GM12878 (cell line): ENCODE measurements at regions not wholly inside any gene's neighbourhood (a gene's known extent, or its start where the extent isn't known, plus 50 kb on each side); places are given as distances from the start of the nearest gene placed in this dataset.

ENCODE experiments used
- E4F1 ChIP-seq: fragments of 450-650 bp; IDR thresholded peaks from 2 replicates; pipeline ENCODE4 v1.6.1; 2018; ENCODE audit warnings: borderline replicate concordance, mild to moderate bottlenecking; ENCODE audit not compliant: partially characterized antibody
- ESRRA ChIP-seq: IDR thresholded peaks from 2 replicates; pipeline ENCODE4 v1.6.1; 2012; ENCODE audit warnings: mild to moderate bottlenecking, low read length, improper control_type of control experiment
- HDGF ChIP-seq: fragments of 450-650 bp; IDR thresholded peaks from 2 replicates; pipeline ENCODE4 v1.6.1; 2016; ENCODE audit warnings: antibody characterized with exemption
- IKZF2 ChIP-seq, 2 experiments: fragments of 450-650 bp; IDR thresholded peaks; 2 replicates each; pipeline ENCODE4 v1.6.1; 2017; ENCODE audit warnings: mild to moderate bottlenecking in 2 of 2, moderate library complexity in 2 of 2
- MAX ChIP-seq: IDR thresholded peaks from 2 replicates; pipeline ENCODE4 v1.6.1; 2012; ENCODE audit warnings: low read depth, low read length, improper control_type of control experiment
- SMARCA5 ChIP-seq: fragments of 450-650 bp; IDR thresholded peaks from 2 replicates; pipeline ENCODE4 v1.6.1; 2017; ENCODE audit warnings: mild to moderate bottlenecking
- ZNF384 ChIP-seq: IDR thresholded peaks from 2 replicates; pipeline ENCODE4 v1.6.1; 2012; ENCODE audit warnings: low read depth, mild to moderate bottlenecking, low read length, improper control_type of control experiment, borderline replicate concordance
- ZNF622 ChIP-seq: fragments of 450-650 bp; IDR thresholded peaks from 2 replicates; pipeline ENCODE4 v1.6.1; 2017; ENCODE audit warnings: mild to moderate bottlenecking, inconsistent platforms
- TF ChIP-seq, protein P1 (sequence below): IDR thresholded peaks from 2 replicates; pipeline ENCODE4 v1.6.1; 2011; ENCODE audit warnings: low read depth, mild to moderate bottlenecking, low read length, moderate library complexity, borderline replicate concordance; ENCODE audit errors: extremely low read depth
- TF ChIP-seq, protein P2 (sequence below): fragments of 450-650 bp; IDR thresholded peaks from 2 replicates; pipeline ENCODE4 v1.6.1; 2016; ENCODE audit warnings: mild to moderate bottlenecking, moderate library complexity, borderline replicate concordance
- TF ChIP-seq, protein P3 (sequence below): IDR thresholded peaks from 2 replicates; pipeline ENCODE4 v1.6.1; 2012; ENCODE audit warnings: mild to moderate bottlenecking, low read depth, low read length

GRCh38 chr10:3902809-3903410, 117.9 kb upstream of the KLF6 start (continued):
- TF ChIP-seq E4F1 (no peak), ZNF384 (no peak), ESRRA (no peak), SMARCA5 (peak; percentile 81; the same call in 1 of the 2 replicates), ZNF622 (no peak), HDGF (peak; percentile 62; the same call in 1 of the 2 replicates), IKZF2 (IDR thresholded peaks at IDR 0.05) (peak in 1 of 2 experiments; percentile 0; a peak in 1 of 4 replicates), MAX (0 out of 2 replicates have a peak, but pooled peaks have one; percentile 8)
- TF ChIP-seq, protein P1, sequence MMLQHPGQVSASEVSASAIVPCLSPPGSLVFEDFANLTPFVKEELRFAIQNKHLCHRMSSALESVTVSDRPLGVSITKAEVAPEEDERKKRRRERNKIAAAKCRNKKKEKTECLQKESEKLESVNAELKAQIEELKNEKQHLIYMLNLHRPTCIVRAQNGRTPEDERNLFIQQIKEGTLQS = no peak
- TF ChIP-seq, protein P2, sequence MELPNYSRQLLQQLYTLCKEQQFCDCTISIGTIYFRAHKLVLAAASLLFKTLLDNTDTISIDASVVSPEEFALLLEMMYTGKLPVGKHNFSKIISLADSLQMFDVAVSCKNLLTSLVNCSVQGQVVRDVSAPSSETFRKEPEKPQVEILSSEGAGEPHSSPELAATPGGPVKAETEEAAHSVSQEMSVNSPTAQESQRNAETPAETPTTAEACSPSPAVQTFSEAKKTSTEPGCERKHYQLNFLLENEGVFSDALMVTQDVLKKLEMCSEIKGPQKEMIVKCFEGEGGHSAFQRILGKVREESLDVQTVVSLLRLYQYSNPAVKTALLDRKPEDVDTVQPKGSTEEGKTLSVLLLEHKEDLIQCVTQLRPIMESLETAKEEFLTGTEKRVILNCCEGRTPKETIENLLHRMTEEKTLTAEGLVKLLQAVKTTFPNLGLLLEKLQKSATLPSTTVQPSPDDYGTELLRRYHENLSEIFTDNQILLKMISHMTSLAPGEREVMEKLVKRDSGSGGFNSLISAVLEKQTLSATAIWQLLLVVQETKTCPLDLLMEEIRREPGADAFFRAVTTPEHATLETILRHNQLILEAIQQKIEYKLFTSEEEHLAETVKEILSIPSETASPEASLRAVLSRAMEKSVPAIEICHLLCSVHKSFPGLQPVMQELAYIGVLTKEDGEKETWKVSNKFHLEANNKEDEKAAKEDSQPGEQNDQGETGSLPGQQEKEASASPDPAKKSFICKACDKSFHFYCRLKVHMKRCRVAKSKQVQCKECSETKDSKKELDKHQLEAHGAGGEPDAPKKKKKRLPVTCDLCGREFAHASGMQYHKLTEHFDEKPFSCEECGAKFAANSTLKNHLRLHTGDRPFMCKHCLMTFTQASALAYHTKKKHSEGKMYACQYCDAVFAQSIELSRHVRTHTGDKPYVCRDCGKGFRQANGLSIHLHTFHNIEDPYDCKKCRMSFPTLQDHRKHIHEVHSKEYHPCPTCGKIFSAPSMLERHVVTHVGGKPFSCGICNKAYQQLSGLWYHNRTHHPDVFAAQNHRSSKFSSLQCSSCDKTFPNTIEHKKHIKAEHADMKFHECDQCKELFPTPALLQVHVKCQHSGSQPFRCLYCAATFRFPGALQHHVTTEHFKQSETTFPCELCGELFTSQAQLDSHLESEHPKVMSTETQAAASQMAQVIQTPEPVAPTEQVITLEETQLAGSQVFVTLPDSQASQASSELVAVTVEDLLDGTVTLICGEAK = peak; percentile 57; the same call in 1 of the 2 replicates
- TF ChIP-seq, protein P3, sequence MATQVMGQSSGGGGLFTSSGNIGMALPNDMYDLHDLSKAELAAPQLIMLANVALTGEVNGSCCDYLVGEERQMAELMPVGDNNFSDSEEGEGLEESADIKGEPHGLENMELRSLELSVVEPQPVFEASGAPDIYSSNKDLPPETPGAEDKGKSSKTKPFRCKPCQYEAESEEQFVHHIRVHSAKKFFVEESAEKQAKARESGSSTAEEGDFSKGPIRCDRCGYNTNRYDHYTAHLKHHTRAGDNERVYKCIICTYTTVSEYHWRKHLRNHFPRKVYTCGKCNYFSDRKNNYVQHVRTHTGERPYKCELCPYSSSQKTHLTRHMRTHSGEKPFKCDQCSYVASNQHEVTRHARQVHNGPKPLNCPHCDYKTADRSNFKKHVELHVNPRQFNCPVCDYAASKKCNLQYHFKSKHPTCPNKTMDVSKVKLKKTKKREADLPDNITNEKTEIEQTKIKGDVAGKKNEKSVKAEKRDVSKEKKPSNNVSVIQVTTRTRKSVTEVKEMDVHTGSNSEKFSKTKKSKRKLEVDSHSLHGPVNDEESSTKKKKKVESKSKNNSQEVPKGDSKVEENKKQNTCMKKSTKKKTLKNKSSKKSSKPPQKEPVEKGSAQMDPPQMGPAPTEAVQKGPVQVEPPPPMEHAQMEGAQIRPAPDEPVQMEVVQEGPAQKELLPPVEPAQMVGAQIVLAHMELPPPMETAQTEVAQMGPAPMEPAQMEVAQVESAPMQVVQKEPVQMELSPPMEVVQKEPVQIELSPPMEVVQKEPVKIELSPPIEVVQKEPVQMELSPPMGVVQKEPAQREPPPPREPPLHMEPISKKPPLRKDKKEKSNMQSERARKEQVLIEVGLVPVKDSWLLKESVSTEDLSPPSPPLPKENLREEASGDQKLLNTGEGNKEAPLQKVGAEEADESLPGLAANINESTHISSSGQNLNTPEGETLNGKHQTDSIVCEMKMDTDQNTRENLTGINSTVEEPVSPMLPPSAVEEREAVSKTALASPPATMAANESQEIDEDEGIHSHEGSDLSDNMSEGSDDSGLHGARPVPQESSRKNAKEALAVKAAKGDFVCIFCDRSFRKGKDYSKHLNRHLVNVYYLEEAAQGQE = no peak
- TF ChIP-seq, all 136 proteins: peak for 11
